ENCODE measurements at regions not wholly inside any gene's neighbourhood (a gene's known extent, or its start where the extent isn't known, plus 50 kb on each side); places are given as distances from the start of the nearest gene placed in this dataset.
"Not testable (repeated sequence)": the region's sequence is repeated elsewhere in the genome, so short reads cannot be mapped to it uniquely, and the experiment has no call there.

DNA sequence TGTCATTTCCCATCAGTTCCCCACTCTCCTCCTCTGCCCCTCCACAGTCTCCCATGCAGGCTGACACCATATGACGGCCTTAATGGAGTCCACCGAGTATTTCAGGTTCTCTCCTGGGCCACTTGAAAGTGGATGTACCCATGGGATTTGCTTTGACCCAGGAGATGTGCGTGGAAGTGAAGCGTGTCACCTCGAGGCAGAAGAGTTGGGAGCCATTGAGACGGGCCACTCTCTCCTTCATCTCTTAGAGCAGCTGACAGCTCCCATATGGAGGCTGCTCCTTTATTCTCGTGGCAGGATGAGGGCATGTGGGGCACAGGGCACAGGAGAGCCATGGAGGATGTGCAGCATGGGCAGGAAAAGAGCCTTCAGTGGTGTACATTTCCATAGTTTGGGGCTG, 144.7 kb upstream of the CRYM start:
- H3K4me3 ChIP-seq (ENCODE audit: low read length in 2 of 2); H3K36me3 ChIP-seq (ENCODE audit: control insufficient read depth in 2 of 2, insufficient read depth in 2 of 2, low read length in 1 of 2); H3K27me3 ChIP-seq (ENCODE audit: control insufficient read depth in 2 of 2, insufficient read depth in 1 of 2, low read length in 1 of 2); DNase-seq (ENCODE audit: low read depth in 6 of 9, low spot score in 9 of 9); H3K27ac ChIP-seq (ENCODE audit: low read depth in 1 of 2, low read length in 1 of 2); H3K9me3 ChIP-seq (ENCODE audit: control insufficient read depth in 2 of 2, insufficient read depth in 1 of 2, low read length in 1 of 2); H3K4me1 ChIP-seq (ENCODE audit: control insufficient read depth in 2 of 2, insufficient read depth in 2 of 2, low read length in 2 of 2): not testable (repeated sequence)
- whole genome bisulfite sequencing, result 95% methylated on average over 4 of the region's 7 CpGs

- 77% methylated on average over 3 of the region's 13 CpGs for WGBS
- H3K36me3 ChIP-seq (ENCODE audit: control insufficient read depth in 2 of 2, insufficient read depth in 2 of 2, low read length in 1 of 2); DNase-seq (ENCODE audit: low read depth in 6 of 9, low spot score in 9 of 9); H3K9me3 ChIP-seq (ENCODE audit: control insufficient read depth in 2 of 2, insufficient read depth in 1 of 2, low read length in 1 of 2); H3K4me3 ChIP-seq (ENCODE audit: low read length in 2 of 2); H3K27ac ChIP-seq (ENCODE audit: low read depth in 1 of 2, low read length in 1 of 2); H3K4me1 ChIP-seq (ENCODE audit: control insufficient read depth in 2 of 2, insufficient read depth in 2 of 2, low read length in 2 of 2); H3K27me3 ChIP-seq (ENCODE audit: control insufficient read depth in 2 of 2, insufficient read depth in 1 of 2, low read length in 1 of 2): not testable (repeated sequence)
Observed at GRCh38 chr16:21404699-21405098, 126.6 kb upstream of the CRYM start.

- not testable (repeated sequence) for H3K27ac ChIP-seq (ENCODE audit: low read depth in 1 of 2, low read length in 1 of 2); H3K9me3 ChIP-seq (ENCODE audit: control insufficient read depth in 2 of 2, insufficient read depth in 1 of 2, low read length in 1 of 2); DNase-seq (ENCODE audit: low read depth in 6 of 9, low spot score in 9 of 9); H3K27me3 ChIP-seq (ENCODE audit: control insufficient read depth in 2 of 2, insufficient read depth in 1 of 2, low read length in 1 of 2); H3K36me3 ChIP-seq (ENCODE audit: control insufficient read depth in 2 of 2, insufficient read depth in 2 of 2, low read length in 1 of 2); H3K4me3 ChIP-seq (ENCODE audit: low read length in 2 of 2); H3K4me1 ChIP-seq (ENCODE audit: control insufficient read depth in 2 of 2, insufficient read depth in 2 of 2, low read length in 2 of 2)
- WGBS, result 99% methylated on average over 5 of the region's 5 CpGs
Observed at GRCh38 chr16:21397866-21398265, 119.8 kb upstream of the CRYM start.

GRCh38 chr16:21396545-21396944, 118.5 kb upstream of the CRYM start:
- not testable (repeated sequence) for H3K9me3 ChIP-seq (ENCODE audit: control insufficient read depth in 2 of 2, insufficient read depth in 1 of 2, low read length in 1 of 2); H3K4me3 ChIP-seq (ENCODE audit: low read length in 2 of 2); H3K27ac ChIP-seq (ENCODE audit: low read depth in 1 of 2, low read length in 1 of 2); DNase-seq (ENCODE audit: low read depth in 6 of 9, low spot score in 9 of 9); H3K4me1 ChIP-seq (ENCODE audit: control insufficient read depth in 2 of 2, insufficient read depth in 2 of 2, low read length in 2 of 2); H3K27me3 ChIP-seq (ENCODE audit: control insufficient read depth in 2 of 2, insufficient read depth in 1 of 2, low read length in 1 of 2); H3K36me3 ChIP-seq (ENCODE audit: control insufficient read depth in 2 of 2, insufficient read depth in 2 of 2, low read length in 1 of 2)
- 100% methylated on average over 2 of the region's 4 CpGs for WGBS

DNA sequence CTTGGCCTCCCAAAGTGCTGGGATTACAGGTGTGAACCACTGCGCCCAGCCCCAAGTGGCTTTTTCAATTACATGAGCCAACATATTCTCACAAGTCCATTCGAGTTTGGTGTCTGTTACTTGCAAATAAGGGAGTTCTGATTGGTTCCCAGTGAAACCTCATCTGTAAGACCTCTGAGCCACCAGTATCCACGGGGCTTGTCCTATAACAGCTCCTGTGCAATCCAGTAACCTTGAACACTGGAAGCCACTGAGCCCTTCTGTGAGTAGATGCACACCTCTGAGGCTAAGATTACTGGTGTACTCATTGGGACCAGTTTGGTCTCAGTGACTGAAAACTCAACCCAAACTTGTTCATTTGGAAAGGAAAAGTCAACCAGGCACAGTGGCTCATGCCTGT, 112.5 kb upstream of the CRYM start:
- not testable (repeated sequence) for H3K27ac ChIP-seq (ENCODE audit: low read depth in 1 of 2, low read length in 1 of 2); H3K4me1 ChIP-seq (ENCODE audit: control insufficient read depth in 2 of 2, insufficient read depth in 2 of 2, low read length in 2 of 2); DNase-seq (ENCODE audit: low read depth in 6 of 9, low spot score in 9 of 9); H3K36me3 ChIP-seq (ENCODE audit: control insufficient read depth in 2 of 2, insufficient read depth in 2 of 2, low read length in 1 of 2); H3K9me3 ChIP-seq (ENCODE audit: control insufficient read depth in 2 of 2, insufficient read depth in 1 of 2, low read length in 1 of 2); H3K27me3 ChIP-seq (ENCODE audit: control insufficient read depth in 2 of 2, insufficient read depth in 1 of 2, low read length in 1 of 2); H3K4me3 ChIP-seq (ENCODE audit: low read length in 2 of 2)
- WGBS, result no CpG with 5 or more reads among the region's 3 CpGs

DNA sequence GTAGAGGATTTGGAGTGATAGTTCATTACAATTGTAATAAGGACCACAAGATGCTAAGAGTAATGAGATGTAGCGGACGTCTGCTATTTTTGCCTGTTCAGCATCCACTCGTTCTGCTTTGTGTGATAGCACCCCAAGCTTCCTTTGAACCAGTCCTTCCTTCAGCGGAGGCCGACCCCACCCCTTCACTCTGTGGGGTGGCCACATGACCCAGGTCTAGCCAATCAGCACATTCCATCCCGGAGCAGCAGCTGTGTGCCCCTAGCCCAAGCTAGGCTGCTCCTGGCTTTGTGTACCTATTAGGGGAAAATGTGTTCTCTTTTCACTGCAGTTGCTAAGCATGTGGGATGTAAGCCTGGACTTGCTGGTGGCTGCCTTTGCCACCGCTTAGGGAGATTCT, 111.8 kb upstream of the CRYM start:
- not testable (repeated sequence) for H3K27ac ChIP-seq (ENCODE audit: low read depth in 1 of 2, low read length in 1 of 2); H3K36me3 ChIP-seq (ENCODE audit: control insufficient read depth in 2 of 2, insufficient read depth in 2 of 2, low read length in 1 of 2); H3K9me3 ChIP-seq (ENCODE audit: control insufficient read depth in 2 of 2, insufficient read depth in 1 of 2, low read length in 1 of 2); DNase-seq (ENCODE audit: low read depth in 6 of 9, low spot score in 9 of 9); H3K4me1 ChIP-seq (ENCODE audit: control insufficient read depth in 2 of 2, insufficient read depth in 2 of 2, low read length in 2 of 2); H3K4me3 ChIP-seq (ENCODE audit: low read length in 2 of 2); H3K27me3 ChIP-seq (ENCODE audit: control insufficient read depth in 2 of 2, insufficient read depth in 1 of 2, low read length in 1 of 2)
- 34% methylated on average over 2 of the region's 7 CpGs for WGBS

DNA sequence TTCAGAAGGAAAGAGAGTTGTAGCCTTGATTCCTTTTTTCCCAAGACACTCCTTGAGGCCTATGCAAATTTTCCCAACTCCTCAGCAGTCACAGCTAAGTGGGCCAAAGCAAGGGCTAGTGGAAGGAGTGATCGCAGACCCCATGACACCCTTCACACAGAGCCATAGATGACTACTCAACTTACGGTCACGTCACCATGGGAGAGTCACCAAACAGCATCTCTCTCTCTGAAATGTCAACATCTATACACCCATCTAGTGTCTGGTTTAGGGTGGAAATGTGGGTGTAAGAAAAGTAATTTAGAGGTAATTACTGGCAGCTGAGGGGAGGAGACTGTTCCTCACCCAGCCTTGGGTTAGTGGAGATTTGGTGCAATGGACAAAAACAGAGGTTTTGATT, 109.7 kb upstream of the CRYM start:
- not testable (repeated sequence) for H3K27me3 ChIP-seq (ENCODE audit: control insufficient read depth in 2 of 2, insufficient read depth in 1 of 2, low read length in 1 of 2); H3K4me3 ChIP-seq (ENCODE audit: low read length in 2 of 2); H3K4me1 ChIP-seq (ENCODE audit: control insufficient read depth in 2 of 2, insufficient read depth in 2 of 2, low read length in 2 of 2); H3K27ac ChIP-seq (ENCODE audit: low read depth in 1 of 2, low read length in 1 of 2); H3K36me3 ChIP-seq (ENCODE audit: control insufficient read depth in 2 of 2, insufficient read depth in 2 of 2, low read length in 1 of 2); DNase-seq (ENCODE audit: low read depth in 6 of 9, low spot score in 9 of 9); H3K9me3 ChIP-seq (ENCODE audit: control insufficient read depth in 2 of 2, insufficient read depth in 1 of 2, low read length in 1 of 2)
- 97% methylated on average over 2 of the region's 3 CpGs for WGBS

GRCh38 chr16:21386201-21386915, 108.3 kb upstream of the CRYM start:
- H3K27me3 ChIP-seq (ENCODE audit: control insufficient read depth in 2 of 2, insufficient read depth in 1 of 2, low read length in 1 of 2); DNase-seq (ENCODE audit: low read depth in 6 of 9, low spot score in 9 of 9); H3K36me3 ChIP-seq (ENCODE audit: control insufficient read depth in 2 of 2, insufficient read depth in 2 of 2, low read length in 1 of 2); H3K4me3 ChIP-seq (ENCODE audit: low read length in 2 of 2); H3K27ac ChIP-seq (ENCODE audit: low read depth in 1 of 2, low read length in 1 of 2); H3K9me3 ChIP-seq (ENCODE audit: control insufficient read depth in 2 of 2, insufficient read depth in 1 of 2, low read length in 1 of 2); H3K4me1 ChIP-seq (ENCODE audit: control insufficient read depth in 2 of 2, insufficient read depth in 2 of 2, low read length in 2 of 2): not testable (repeated sequence)
- WGBS, result no CpG with 5 or more reads among the region's 5 CpGs

- H3K4me3 ChIP-seq (ENCODE audit: low read length in 2 of 2); H3K36me3 ChIP-seq (ENCODE audit: control insufficient read depth in 2 of 2, insufficient read depth in 2 of 2, low read length in 1 of 2); H3K27me3 ChIP-seq (ENCODE audit: control insufficient read depth in 2 of 2, insufficient read depth in 1 of 2, low read length in 1 of 2); H3K9me3 ChIP-seq (ENCODE audit: control insufficient read depth in 2 of 2, insufficient read depth in 1 of 2, low read length in 1 of 2); DNase-seq (ENCODE audit: low read depth in 6 of 9, low spot score in 9 of 9); H3K4me1 ChIP-seq (ENCODE audit: control insufficient read depth in 2 of 2, insufficient read depth in 2 of 2, low read length in 2 of 2); H3K27ac ChIP-seq (ENCODE audit: low read depth in 1 of 2, low read length in 1 of 2): not testable (repeated sequence)
Observed at GRCh38 chr16:21383682-21384081, 105.6 kb upstream of the CRYM start.

- H3K36me3 ChIP-seq (ENCODE audit: control insufficient read depth in 2 of 2, insufficient read depth in 2 of 2, low read length in 1 of 2); H3K4me1 ChIP-seq (ENCODE audit: control insufficient read depth in 2 of 2, insufficient read depth in 2 of 2, low read length in 2 of 2); DNase-seq (ENCODE audit: low read depth in 6 of 9, low spot score in 9 of 9); H3K27me3 ChIP-seq (ENCODE audit: control insufficient read depth in 2 of 2, insufficient read depth in 1 of 2, low read length in 1 of 2); H3K4me3 ChIP-seq (ENCODE audit: low read length in 2 of 2); H3K27ac ChIP-seq (ENCODE audit: low read depth in 1 of 2, low read length in 1 of 2); H3K9me3 ChIP-seq (ENCODE audit: control insufficient read depth in 2 of 2, insufficient read depth in 1 of 2, low read length in 1 of 2): not testable (repeated sequence)
- 97% methylated on average over 4 of the region's 5 CpGs for WGBS
Observed at GRCh38 chr16:21379645-21380044, 101.6 kb upstream of the CRYM start.
